Neural cell (in vitro differentiated cells): ENCODE measurements at regions not wholly inside any gene's neighbourhood (a gene's known extent, or its start where the extent isn't known, plus 50 kb on each side); places are given as distances from the start of the nearest gene placed in this dataset.

ENCODE experiments used
- H2AFZ ChIP-seq: fragments of 200-600, 300-800 bp; sonication (generic), shearing (Covaris generic); 2 replicates; pipeline ENCODE4 v1.6.0; 2014; ENCODE audit warnings: low read depth, mild to moderate bottlenecking, antibody characterized with exemption, low read length, moderate library complexity
- H3F3A ChIP-seq: fragments of 200-600 bp; shearing (Covaris generic); 2 replicates; pipeline ENCODE4 v1.6.1; 2016; ENCODE audit warnings: mild to moderate bottlenecking, moderate library complexity, mixed read lengths, antibody characterized with exemption, low read length; ENCODE audit not compliant: insufficient read depth, poor library complexity, severe bottlenecking
- H3K27ac ChIP-seq: fragments of 200-600, 300-800 bp; sonication (generic), shearing (Covaris generic); 2 replicates; pipeline ENCODE4 v1.5.1; 2014; ENCODE audit warnings: mild to moderate bottlenecking, low read length, moderate library complexity
- H3K27me3 ChIP-seq: fragments of 300-800, 200-600 bp; sonication (generic), shearing (Covaris generic); 2 replicates; pipeline ENCODE4 v1.6.0; 2014; ENCODE audit warnings: mild to moderate bottlenecking, low read depth, low read length, moderate library complexity; ENCODE audit not compliant: insufficient read depth
- H3K36me3 ChIP-seq: fragments of 300-800, 200-600 bp; sonication (generic), shearing (Covaris generic); 2 replicates; pipeline ENCODE4 v1.5.1; 2014; ENCODE audit warnings: mild to moderate bottlenecking, antibody characterized with exemption, low read length, moderate library complexity; ENCODE audit not compliant: insufficient read depth
- H3K4me2 ChIP-seq: fragments of 300-800, 200-600 bp; sonication (generic), shearing (Covaris generic); 2 replicates; pipeline ENCODE4 v1.6.0; 2014; ENCODE audit warnings: mild to moderate bottlenecking, low read length
- H3K4me3 ChIP-seq: fragments of 300-800, 200-600 bp; sonication (generic), shearing (Covaris generic); 2 replicates; pipeline ENCODE4 v1.5.1; 2014; ENCODE audit warnings: mild to moderate bottlenecking, low read length, moderate library complexity
- H3K79me2 ChIP-seq: fragments of 200-600 bp; shearing (Covaris generic); replicated peaks from 2 replicates; pipeline ENCODE4 v1.6.0; 2014; ENCODE audit warnings: mild to moderate bottlenecking, low read length, moderate library complexity; ENCODE audit not compliant: insufficient read depth
- H3K9ac ChIP-seq: fragments of 300-800, 200-600 bp; sonication (generic), shearing (Covaris generic); 2 replicates; pipeline ENCODE4 v1.6.1; 2016; ENCODE audit warnings: mild to moderate bottlenecking, low read length, mixed read lengths
- H3K9me2 ChIP-seq: fragments of 200-600 bp; shearing (Covaris generic); 2 replicates; pipeline ENCODE4 v1.6.1; 2016; ENCODE audit warnings: mild to moderate bottlenecking, low read length, mixed read lengths; ENCODE audit not compliant: insufficient read depth
- H3K9me3 ChIP-seq: fragments of 200-600, 300-800 bp; sonication (generic), shearing (Covaris generic); 2 replicates; pipeline ENCODE4 v1.6.1; 2016; ENCODE audit warnings: mild to moderate bottlenecking, mixed run types, low read length, moderate library complexity, mixed read lengths
- H4K20me1 ChIP-seq: fragments of 200-600 bp; shearing (Covaris generic); 2 replicates; pipeline ENCODE4 v1.6.1; 2016; ENCODE audit warnings: mild to moderate bottlenecking, mixed run types; ENCODE audit not compliant: insufficient read depth
- EP300 ChIP-seq: fragments of 450-650 bp; conservative IDR thresholded peaks from 2 replicates; pipeline ENCODE4 v1.6.1; 2014; ENCODE audit warnings: antibody characterized with exemption, mild to moderate bottlenecking, moderate library complexity; ENCODE audit not compliant: poor library complexity, severe bottlenecking
- EZH2 ChIP-seq: fragments of 200-600, 300-800 bp; shearing (Covaris generic), sonication (generic); IDR thresholded peaks from 2 replicates; pipeline ENCODE4 v1.6.1; 2014; ENCODE audit warnings: antibody characterized with exemption, low read length, borderline replicate concordance, mild to moderate bottlenecking; ENCODE audit not compliant: insufficient read depth, poor library complexity, severe bottlenecking
- MXI1 ChIP-seq: fragments of 450-650 bp; conservative IDR thresholded peaks from 2 replicates; pipeline ENCODE4 v1.6.1; 2014; ENCODE audit warnings: antibody characterized with exemption, mild to moderate bottlenecking; ENCODE audit not compliant: poor library complexity, severe bottlenecking
- POLR2AphosphoS5 ChIP-seq: IDR thresholded peaks from 2 replicates; pipeline ENCODE4 v1.6.1; 2012
- RAD21 ChIP-seq: fragments of 450-650 bp; conservative IDR thresholded peaks from 2 replicates; pipeline ENCODE4 v1.6.1; 2014; ENCODE audit warnings: antibody characterized with exemption, mild to moderate bottlenecking, moderate library complexity
- SMC3 ChIP-seq: fragments of 450-650 bp; conservative IDR thresholded peaks from 2 replicates; pipeline ENCODE4 v1.6.1; 2014; ENCODE audit warnings: antibody characterized with exemption, mild to moderate bottlenecking, moderate library complexity; ENCODE audit not compliant: poor library complexity
- TAF1 ChIP-seq: IDR thresholded peaks from 2 replicates; pipeline ENCODE4 v1.6.1; 2012; ENCODE audit warnings: low read depth
- TF ChIP-seq, protein P1 (sequence below): IDR thresholded peaks from 2 replicates; pipeline ENCODE4 v1.6.1; 2012; ENCODE audit warnings: borderline replicate concordance
- TF ChIP-seq, protein P2 (sequence below): fragments of 450-650 bp; IDR thresholded peaks from 2 replicates; pipeline ENCODE4 v1.5.1; 2014; ENCODE audit warnings: antibody characterized with exemption, mild to moderate bottlenecking, moderate library complexity; ENCODE audit not compliant: poor library complexity, severe bottlenecking

GRCh38 chr3:72052841-72053409 lies 268.0 kb upstream of the PROK2 start (continued):
- TF ChIP-seq MXI1, result no peak
- TF ChIP-seq RAD21, result no peak
- TF ChIP-seq EP300, result no peak

GRCh38 chr3:72050771-72051170 lies 265.8 kb upstream of the PROK2 start:
- Histone ChIP-seq H3K4me2 (no peak overlapping the region), H3F3A (no peaks in the 10 kb centered on the region), H3K9me3 (no peaks in the 10 kb centered on the region), H4K20me1 (no peaks in the 10 kb centered on the region), H3K9ac (no peak overlapping the region), H3K79me2 (no peaks in the 10 kb centered on the region), H3K36me3 (no peaks in the 10 kb centered on the region), H3K27ac (no peak overlapping the region), H3K9me2 (no peaks in the 10 kb centered on the region), H3K27me3 (no peaks in the 10 kb centered on the region), H2AFZ (no peak overlapping the region), H3K4me3 (no peak overlapping the region)
- TF ChIP-seq EP300 (no peak), POLR2AphosphoS5 (no peak), TAF1 (no peak), MXI1 (no peak), SMC3 (no peak), RAD21 (no peak), EZH2 (no peak)
- TF ChIP-seq, protein P1, sequence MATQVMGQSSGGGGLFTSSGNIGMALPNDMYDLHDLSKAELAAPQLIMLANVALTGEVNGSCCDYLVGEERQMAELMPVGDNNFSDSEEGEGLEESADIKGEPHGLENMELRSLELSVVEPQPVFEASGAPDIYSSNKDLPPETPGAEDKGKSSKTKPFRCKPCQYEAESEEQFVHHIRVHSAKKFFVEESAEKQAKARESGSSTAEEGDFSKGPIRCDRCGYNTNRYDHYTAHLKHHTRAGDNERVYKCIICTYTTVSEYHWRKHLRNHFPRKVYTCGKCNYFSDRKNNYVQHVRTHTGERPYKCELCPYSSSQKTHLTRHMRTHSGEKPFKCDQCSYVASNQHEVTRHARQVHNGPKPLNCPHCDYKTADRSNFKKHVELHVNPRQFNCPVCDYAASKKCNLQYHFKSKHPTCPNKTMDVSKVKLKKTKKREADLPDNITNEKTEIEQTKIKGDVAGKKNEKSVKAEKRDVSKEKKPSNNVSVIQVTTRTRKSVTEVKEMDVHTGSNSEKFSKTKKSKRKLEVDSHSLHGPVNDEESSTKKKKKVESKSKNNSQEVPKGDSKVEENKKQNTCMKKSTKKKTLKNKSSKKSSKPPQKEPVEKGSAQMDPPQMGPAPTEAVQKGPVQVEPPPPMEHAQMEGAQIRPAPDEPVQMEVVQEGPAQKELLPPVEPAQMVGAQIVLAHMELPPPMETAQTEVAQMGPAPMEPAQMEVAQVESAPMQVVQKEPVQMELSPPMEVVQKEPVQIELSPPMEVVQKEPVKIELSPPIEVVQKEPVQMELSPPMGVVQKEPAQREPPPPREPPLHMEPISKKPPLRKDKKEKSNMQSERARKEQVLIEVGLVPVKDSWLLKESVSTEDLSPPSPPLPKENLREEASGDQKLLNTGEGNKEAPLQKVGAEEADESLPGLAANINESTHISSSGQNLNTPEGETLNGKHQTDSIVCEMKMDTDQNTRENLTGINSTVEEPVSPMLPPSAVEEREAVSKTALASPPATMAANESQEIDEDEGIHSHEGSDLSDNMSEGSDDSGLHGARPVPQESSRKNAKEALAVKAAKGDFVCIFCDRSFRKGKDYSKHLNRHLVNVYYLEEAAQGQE, result no peak
- TF ChIP-seq, protein P2, sequence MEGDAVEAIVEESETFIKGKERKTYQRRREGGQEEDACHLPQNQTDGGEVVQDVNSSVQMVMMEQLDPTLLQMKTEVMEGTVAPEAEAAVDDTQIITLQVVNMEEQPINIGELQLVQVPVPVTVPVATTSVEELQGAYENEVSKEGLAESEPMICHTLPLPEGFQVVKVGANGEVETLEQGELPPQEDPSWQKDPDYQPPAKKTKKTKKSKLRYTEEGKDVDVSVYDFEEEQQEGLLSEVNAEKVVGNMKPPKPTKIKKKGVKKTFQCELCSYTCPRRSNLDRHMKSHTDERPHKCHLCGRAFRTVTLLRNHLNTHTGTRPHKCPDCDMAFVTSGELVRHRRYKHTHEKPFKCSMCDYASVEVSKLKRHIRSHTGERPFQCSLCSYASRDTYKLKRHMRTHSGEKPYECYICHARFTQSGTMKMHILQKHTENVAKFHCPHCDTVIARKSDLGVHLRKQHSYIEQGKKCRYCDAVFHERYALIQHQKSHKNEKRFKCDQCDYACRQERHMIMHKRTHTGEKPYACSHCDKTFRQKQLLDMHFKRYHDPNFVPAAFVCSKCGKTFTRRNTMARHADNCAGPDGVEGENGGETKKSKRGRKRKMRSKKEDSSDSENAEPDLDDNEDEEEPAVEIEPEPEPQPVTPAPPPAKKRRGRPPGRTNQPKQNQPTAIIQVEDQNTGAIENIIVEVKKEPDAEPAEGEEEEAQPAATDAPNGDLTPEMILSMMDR, result no peak

DNA sequence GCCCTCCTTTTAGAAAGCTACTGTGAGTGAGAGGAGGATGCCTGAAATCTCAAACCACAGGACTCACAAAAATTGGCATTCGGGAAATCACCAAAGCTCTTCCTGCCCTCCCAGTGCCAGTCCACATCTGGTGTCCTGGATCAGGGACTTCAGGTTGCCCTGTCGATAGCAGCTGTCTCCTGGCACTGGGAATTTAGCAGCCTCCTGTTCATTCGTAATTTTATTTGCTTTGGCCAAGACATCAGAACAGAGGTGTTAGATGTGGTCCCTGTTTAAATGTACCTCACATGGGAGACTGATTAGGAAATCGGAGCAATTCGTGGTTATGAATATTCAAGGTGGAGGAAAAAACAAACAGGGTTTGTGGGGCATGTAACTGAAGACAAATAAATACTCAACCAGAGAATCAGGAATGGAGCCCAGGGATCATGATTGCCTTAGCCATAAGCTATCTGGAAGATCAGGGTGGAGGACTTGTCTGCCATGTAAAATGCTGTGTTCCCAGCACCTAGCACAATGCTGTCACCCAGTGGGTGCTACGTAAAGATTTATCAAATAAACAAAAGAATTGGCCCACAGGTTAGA lies 265.2 kb upstream of the PROK2 start:
- H3F3A ChIP-seq, result no peaks in the 10 kb centered on the region
- no peak for TF ChIP-seq SMC3
- TF ChIP-seq EP300, result no peak
- no peak for TF ChIP-seq TAF1
- TF ChIP-seq, protein P1, result no peak
- no peak for TF ChIP-seq EZH2
- no peak for TF ChIP-seq MXI1
- TF ChIP-seq, protein P2, result no peak
- no peak for TF ChIP-seq RAD21
- TF ChIP-seq POLR2AphosphoS5, result no peak
- no peaks in the 10 kb centered on the region for H3K9me2 ChIP-seq
- no peaks in the 10 kb centered on the region for H3K79me2 ChIP-seq
- H3K36me3 ChIP-seq, result no peaks in the 10 kb centered on the region
- H3K27me3 ChIP-seq, result no peaks in the 10 kb centered on the region
- no peaks in the 10 kb centered on the region for H3K9me3 ChIP-seq
- no peak overlapping the region for H3K27ac ChIP-seq
- no peaks in the 10 kb centered on the region for H4K20me1 ChIP-seq
- H3K4me3 ChIP-seq, result no peak overlapping the region
- no peak overlapping the region for H3K9ac ChIP-seq
- no peak overlapping the region for H3K4me2 ChIP-seq
- no peak overlapping the region for H2AFZ ChIP-seq
